ENCODE measurements at regions not wholly inside any gene's neighbourhood (a gene's known extent, or its start where the extent isn't known, plus 50 kb on each side); places are given as distances from the start of the nearest gene placed in this dataset.

GRCh38 chr10:117441812-117442443 is 66.7 kb upstream of the PDZD8 start:
- BruUV-seq (replicated peaks): no TSS peak
- H3K27me3 Mint-ChIP-seq (ENCODE audit: unreplicated experiment): peaks cover 17% of the 10 kb centered on the region
- TF ChIP-seq CTCF (IDR thresholded peaks at IDR 0.05; ENCODE audit: unreplicated experiment): no peak
- H3K36me3 Mint-ChIP-seq (ENCODE audit: insufficient read depth, unreplicated experiment): no peaks in the 10 kb centered on the region
- no peak overlapping the region for H3K27ac Mint-ChIP-seq (ENCODE audit: unreplicated experiment)
- intact Hi-C loops (cut with micrococcal nuclease; ENCODE audit: unreplicated experiment): no loop called here
- H3K4me3 Mint-ChIP-seq (ENCODE audit: low read depth, unreplicated experiment): no peak overlapping the region
- peaks cover 3% of the 10 kb centered on the region for H3K9me3 Mint-ChIP-seq (ENCODE audit: low read depth, unreplicated experiment)
- CTCF ChIA-PET: interaction anchor here (0.8 to 1.2 kb wide), 3 partner anchors 10 to 74 kb away, joined by 3 to 4 read pairs (median 3); no protein-coding TSS in a partner anchor
- H3K4me1 Mint-ChIP-seq (ENCODE audit: low read depth, unreplicated experiment): no peaks in the 10 kb centered on the region
- DNase-seq: no peak

- DNase-seq: no peak
- Mint-ChIP-seq H3K9me3 (ENCODE audit: low read depth, unreplicated experiment) (peaks cover 3% of the 10 kb centered on the region), H3K27ac (ENCODE audit: unreplicated experiment) (no peak overlapping the region), H3K27me3 (ENCODE audit: unreplicated experiment) (peaks cover 11% of the 10 kb centered on the region), H3K36me3 (ENCODE audit: insufficient read depth, unreplicated experiment) (no peaks in the 10 kb centered on the region), H3K4me1 (ENCODE audit: low read depth, unreplicated experiment) (no peaks in the 10 kb centered on the region), H3K4me3 (ENCODE audit: low read depth, unreplicated experiment) (no peak overlapping the region)
- no TSS peak for BruUV-seq (replicated peaks)
- TF ChIP-seq CTCF (IDR thresholded peaks at IDR 0.05; ENCODE audit: unreplicated experiment): no peak
- intact Hi-C loops (cut with micrococcal nuclease; ENCODE audit: unreplicated experiment): no loop called here
- CTCF ChIA-PET: interaction anchor here (0.9 kb wide), 1 partner anchor 74 kb away, joined by 3 read pairs; no protein-coding TSS in a partner anchor
Observed at GRCh38 chr10:117441361-117441760, 66.1 kb upstream of the PDZD8 start.

DNA sequence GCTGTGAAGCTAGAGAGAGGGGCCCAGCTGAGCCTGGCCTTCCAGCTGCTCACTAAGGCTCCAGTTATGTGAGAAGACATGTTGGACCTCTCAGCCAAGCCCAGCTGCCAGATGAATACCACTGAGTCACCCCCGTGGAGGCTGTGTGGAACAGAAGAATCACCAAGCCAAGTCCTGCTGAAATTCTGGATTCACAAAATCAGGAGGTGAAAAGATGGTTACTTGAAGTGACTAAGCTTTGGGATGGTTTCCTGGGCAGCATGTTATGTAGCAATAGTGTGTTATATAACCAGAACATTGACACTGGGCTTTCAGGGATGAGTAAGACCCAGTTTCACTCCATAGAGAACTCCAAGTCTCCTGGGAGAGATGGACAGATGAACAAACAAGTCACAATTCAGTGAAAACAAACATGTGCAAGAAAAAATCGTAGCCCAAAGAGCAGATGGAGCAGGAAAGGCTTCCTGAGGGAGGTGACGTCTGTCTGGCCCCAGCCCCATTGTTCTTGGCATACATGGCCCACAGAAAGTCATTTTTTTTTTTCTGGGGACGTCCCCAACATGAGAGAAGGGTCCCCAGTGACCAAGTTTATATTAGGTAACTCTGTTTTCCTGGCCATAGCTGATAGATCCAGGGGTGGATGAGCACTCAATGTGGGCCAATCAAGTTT is 64.1 kb upstream of the PDZD8 start:
- no TSS peak for BruUV-seq (replicated peaks)

DNA sequence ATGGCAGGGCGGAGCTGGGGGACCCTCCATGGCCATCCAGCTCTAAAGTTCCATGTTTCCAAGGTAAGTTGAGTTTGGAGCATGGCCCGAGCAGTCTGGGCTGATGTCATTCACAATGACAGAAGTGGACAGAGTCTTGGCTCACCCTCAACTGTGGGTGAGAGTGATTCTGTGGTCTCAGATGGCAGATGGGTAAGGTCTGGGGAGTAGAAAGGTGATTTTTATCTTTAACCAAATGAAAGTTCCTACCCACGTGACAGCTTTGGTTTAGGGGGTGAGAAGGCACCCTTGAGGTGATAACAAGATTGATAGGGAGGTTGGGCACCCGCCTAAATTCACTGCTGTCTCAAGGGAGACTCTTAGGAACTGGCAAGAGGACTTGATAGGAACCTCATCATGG is 57.6 kb upstream of the PDZD8 start:
- Mint-ChIP-seq H3K4me1 (ENCODE audit: low read depth, unreplicated experiment) (no peaks in the 10 kb centered on the region), H3K27ac (ENCODE audit: unreplicated experiment) (no peak overlapping the region), H3K27me3 (ENCODE audit: unreplicated experiment) (peaks cover 35% of the 10 kb centered on the region), H3K9me3 (ENCODE audit: low read depth, unreplicated experiment) (no peaks in the 10 kb centered on the region), H3K4me3 (ENCODE audit: low read depth, unreplicated experiment) (no peak overlapping the region), H3K36me3 (ENCODE audit: insufficient read depth, unreplicated experiment) (no peaks in the 10 kb centered on the region)
- intact Hi-C loops (cut with micrococcal nuclease; ENCODE audit: unreplicated experiment): no loop called here
- DNase-seq: no peak
- TF ChIP-seq CTCF (IDR thresholded peaks at IDR 0.05; ENCODE audit: unreplicated experiment): no peak
- CTCF ChIA-PET: no interaction called here
- no TSS peak for BruUV-seq (replicated peaks)

More for the DNA sequence above, 64.1 kb upstream of the PDZD8 start:
- TF ChIP-seq CTCF (IDR thresholded peaks at IDR 0.05; ENCODE audit: unreplicated experiment): no peak
- Mint-ChIP-seq H3K27ac (ENCODE audit: unreplicated experiment) (no peak overlapping the region), H3K36me3 (ENCODE audit: insufficient read depth, unreplicated experiment) (no peaks in the 10 kb centered on the region), H3K9me3 (ENCODE audit: low read depth, unreplicated experiment) (no peaks in the 10 kb centered on the region), H3K4me1 (ENCODE audit: low read depth, unreplicated experiment) (no peaks in the 10 kb centered on the region), H3K4me3 (ENCODE audit: low read depth, unreplicated experiment) (no peak overlapping the region), H3K27me3 (ENCODE audit: unreplicated experiment) (peaks cover under 1% of the 10 kb centered on the region)
- intact Hi-C loops (cut with micrococcal nuclease; ENCODE audit: unreplicated experiment): no loop called here
- no peak for DNase-seq
- CTCF ChIA-PET: interaction anchor here (0.7 kb wide), 1 partner anchor 12 kb away, joined by 4 read pairs; no protein-coding TSS in a partner anchor

All from Calu3 (cell line).